ENCODE measurements at regions not wholly inside any gene's neighbourhood (a gene's known extent, or its start where the extent isn't known, plus 50 kb on each side); places are given as distances from the start of the nearest gene placed in this dataset.

- no peak for TF ChIP-seq POLR2A (IDR thresholded peaks at IDR 0.05)
- TF ChIP-seq CTCF (IDR thresholded peaks at IDR 0.05 in 4 of 5, conservative IDR thresholded peaks at IDR 0.05 in 1 of 5), result no peak
- no peak for ATAC-seq
- Histone ChIP-seq H3K4me1 (peaks cover 7 to 9% of the 10 kb centered on the region in 2 donors), H3K27ac (no peak overlapping the region), H3K36me3 (no peaks in the 10 kb centered on the region), H3K9me3 (no peaks in the 10 kb centered on the region), H3K27me3 (no peaks in the 10 kb centered on the region), H3K4me3 (no peak overlapping the region)
- no peak for DNase-seq
- intact Hi-C loops (cut with DNase I; ENCODE audit: low total_unique reads) (no loop called here), in situ Hi-C loops (cut with MboI; ENCODE audit: low sequenced_read_pairs in 4 of 4) (no loop called here)
These were observed 293.3 kb upstream of the TBL1XR1 start for GRCh38 chr3:177490626-177491025.

GRCh38 chr3:177491296-177492032, 294.2 kb upstream of the TBL1XR1 start:
- TF ChIP-seq CTCF (IDR thresholded peaks at IDR 0.05 in 4 of 5, conservative IDR thresholded peaks at IDR 0.05 in 1 of 5) (no peak), POLR2A (IDR thresholded peaks at IDR 0.05) (no peak)
- in situ Hi-C loops (cut with MboI; ENCODE audit: low sequenced_read_pairs in 4 of 4), result no loop called here
- Histone ChIP-seq H3K27ac (peak overlapping the region in 1 of 4 donors; percentile 4), H3K4me3 (no peak overlapping the region), H3K27me3 (no peaks in the 10 kb centered on the region), H3K9me3 (no peaks in the 10 kb centered on the region), H3K4me1 (peaks cover 7 to 9% of the 10 kb centered on the region in 2 donors), H3K36me3 (no peaks in the 10 kb centered on the region)
- DNase-seq (no peak), ATAC-seq (peak in 1 of 2 donors; percentile 58)
- intact Hi-C loops (cut with DNase I; ENCODE audit: low total_unique reads), result no loop called here

GRCh38 chr3:177493091-177493490, 295.8 kb upstream of the TBL1XR1 start:
- TF ChIP-seq CTCF (IDR thresholded peaks at IDR 0.05 in 4 of 5, conservative IDR thresholded peaks at IDR 0.05 in 1 of 5), result no peak
- no peak for TF ChIP-seq POLR2A (IDR thresholded peaks at IDR 0.05)
- Histone ChIP-seq H3K9me3 (no peaks in the 10 kb centered on the region), H3K4me3 (no peak overlapping the region), H3K27me3 (no peaks in the 10 kb centered on the region), H3K4me1 (peaks cover 7 to 9% of the 10 kb centered on the region in 2 donors), H3K27ac (no peak overlapping the region), H3K36me3 (no peaks in the 10 kb centered on the region)
- no peak for ATAC-seq
- in situ Hi-C loops (cut with MboI; ENCODE audit: low sequenced_read_pairs in 4 of 4), result no loop called here
- no peak for DNase-seq
- intact Hi-C loops (cut with DNase I; ENCODE audit: low total_unique reads), result no loop called here

- intact Hi-C loops (cut with DNase I; ENCODE audit: low total_unique reads) (no loop called here), in situ Hi-C loops (cut with MboI; ENCODE audit: low sequenced_read_pairs in 4 of 4) (no loop called here)
- DNase-seq (no peak), ATAC-seq (no peak)
- Histone ChIP-seq H3K4me1 (peaks cover 9 to 10% of the 10 kb centered on the region in 2 donors), H3K27me3 (no peaks in the 10 kb centered on the region), H3K9me3 (no peaks in the 10 kb centered on the region), H3K4me3 (no peak overlapping the region), H3K27ac (no peak overlapping the region), H3K36me3 (no peaks in the 10 kb centered on the region)
- TF ChIP-seq CTCF (IDR thresholded peaks at IDR 0.05 in 4 of 5, conservative IDR thresholded peaks at IDR 0.05 in 1 of 5) (no peak), POLR2A (IDR thresholded peaks at IDR 0.05) (no peak)
These were observed 296.9 kb upstream of the TBL1XR1 start for GRCh38 chr3:177494216-177494615.

- Histone ChIP-seq H3K27me3 (no peaks in the 10 kb centered on the region), H3K9me3 (no peaks in the 10 kb centered on the region), H3K4me1 (peaks cover 9 to 10% of the 10 kb centered on the region in 2 donors), H3K4me3 (no peak overlapping the region), H3K36me3 (no peaks in the 10 kb centered on the region), H3K27ac (no peak overlapping the region)
- ATAC-seq (no peak), DNase-seq (no peak)
- intact Hi-C loops (cut with DNase I; ENCODE audit: low total_unique reads) (no loop called here), in situ Hi-C loops (cut with MboI; ENCODE audit: low sequenced_read_pairs in 4 of 4) (no loop called here)
- TF ChIP-seq POLR2A (IDR thresholded peaks at IDR 0.05) (no peak), CTCF (IDR thresholded peaks at IDR 0.05 in 4 of 5, conservative IDR thresholded peaks at IDR 0.05 in 1 of 5) (no peak)
These were observed 298.3 kb upstream of the TBL1XR1 start for GRCh38 chr3:177495566-177495965.
